ENCODE measurements at regions not wholly inside any gene's neighbourhood (a gene's known extent, or its start where the extent isn't known, plus 50 kb on each side); places are given as distances from the start of the nearest gene placed in this dataset.

DNA sequence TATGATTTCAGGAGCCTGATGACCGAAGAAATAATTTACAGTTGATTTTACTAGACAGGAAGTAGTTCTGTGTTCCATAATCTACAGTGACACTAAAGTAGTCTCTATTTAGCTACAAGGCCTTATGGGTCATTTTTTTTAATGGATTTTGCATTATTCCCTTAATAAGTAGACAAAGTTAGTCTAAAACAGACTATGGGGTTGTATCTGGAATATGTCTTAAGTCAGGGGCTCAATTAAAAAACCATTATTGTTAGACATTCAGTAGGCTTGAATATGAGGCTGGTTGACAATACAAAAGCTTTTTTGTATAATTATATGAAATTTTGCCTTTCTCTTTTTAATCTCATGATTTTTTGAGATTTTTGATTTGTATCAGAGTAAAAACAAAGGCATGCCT lies 820.0 kb upstream of the SEMA6D start:
- H3K4me3 ChIP-seq (ENCODE audit: low read depth, low read length), result no peak overlapping the region
- DNase-seq (ENCODE audit: low read depth), result no peak
- TF ChIP-seq MYC (IDR thresholded peaks at IDR 0.05; ENCODE audit: low read depth, low read length), result no peak

DNA sequence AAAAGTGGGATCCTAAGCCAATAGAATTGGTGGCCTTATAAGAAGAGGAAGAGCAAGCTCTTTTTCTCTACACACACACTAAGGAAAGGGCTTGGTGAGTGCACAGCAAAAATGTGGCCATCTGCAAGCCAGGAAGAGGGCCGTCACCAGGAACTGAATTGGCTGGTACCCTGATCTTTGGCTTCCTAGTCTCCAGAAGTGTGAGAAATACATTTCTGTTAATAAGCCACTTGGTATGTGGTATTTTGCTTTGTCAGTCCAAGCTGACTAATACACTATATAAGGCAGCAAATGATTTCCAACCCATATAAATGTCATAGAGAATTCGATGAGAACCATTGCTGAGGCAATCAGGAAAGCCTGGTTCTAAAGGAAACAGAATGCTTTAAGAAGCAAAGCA lies 816.3 kb upstream of the SEMA6D start:
- H3K4me3 ChIP-seq (ENCODE audit: low read depth, low read length), result no peak overlapping the region
- DNase-seq (ENCODE audit: low read depth), result no peak
- TF ChIP-seq MYC (IDR thresholded peaks at IDR 0.05; ENCODE audit: low read depth, low read length), result no peak
- TF ChIP-seq, protein P1, sequence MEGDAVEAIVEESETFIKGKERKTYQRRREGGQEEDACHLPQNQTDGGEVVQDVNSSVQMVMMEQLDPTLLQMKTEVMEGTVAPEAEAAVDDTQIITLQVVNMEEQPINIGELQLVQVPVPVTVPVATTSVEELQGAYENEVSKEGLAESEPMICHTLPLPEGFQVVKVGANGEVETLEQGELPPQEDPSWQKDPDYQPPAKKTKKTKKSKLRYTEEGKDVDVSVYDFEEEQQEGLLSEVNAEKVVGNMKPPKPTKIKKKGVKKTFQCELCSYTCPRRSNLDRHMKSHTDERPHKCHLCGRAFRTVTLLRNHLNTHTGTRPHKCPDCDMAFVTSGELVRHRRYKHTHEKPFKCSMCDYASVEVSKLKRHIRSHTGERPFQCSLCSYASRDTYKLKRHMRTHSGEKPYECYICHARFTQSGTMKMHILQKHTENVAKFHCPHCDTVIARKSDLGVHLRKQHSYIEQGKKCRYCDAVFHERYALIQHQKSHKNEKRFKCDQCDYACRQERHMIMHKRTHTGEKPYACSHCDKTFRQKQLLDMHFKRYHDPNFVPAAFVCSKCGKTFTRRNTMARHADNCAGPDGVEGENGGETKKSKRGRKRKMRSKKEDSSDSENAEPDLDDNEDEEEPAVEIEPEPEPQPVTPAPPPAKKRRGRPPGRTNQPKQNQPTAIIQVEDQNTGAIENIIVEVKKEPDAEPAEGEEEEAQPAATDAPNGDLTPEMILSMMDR (IDR thresholded peaks at IDR 0.05; ENCODE audit: low read depth, low read length), result no peak
- TF ChIP-seq, protein P2, sequence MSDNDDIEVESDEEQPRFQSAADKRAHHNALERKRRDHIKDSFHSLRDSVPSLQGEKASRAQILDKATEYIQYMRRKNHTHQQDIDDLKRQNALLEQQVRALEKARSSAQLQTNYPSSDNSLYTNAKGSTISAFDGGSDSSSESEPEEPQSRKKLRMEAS (IDR thresholded peaks at IDR 0.05; ENCODE audit: low read depth, low read length), result no peak
- TF ChIP-seq POLR2A (IDR thresholded peaks at IDR 0.05; ENCODE audit: extremely low read depth, insufficient read length), result no peak

DNA sequence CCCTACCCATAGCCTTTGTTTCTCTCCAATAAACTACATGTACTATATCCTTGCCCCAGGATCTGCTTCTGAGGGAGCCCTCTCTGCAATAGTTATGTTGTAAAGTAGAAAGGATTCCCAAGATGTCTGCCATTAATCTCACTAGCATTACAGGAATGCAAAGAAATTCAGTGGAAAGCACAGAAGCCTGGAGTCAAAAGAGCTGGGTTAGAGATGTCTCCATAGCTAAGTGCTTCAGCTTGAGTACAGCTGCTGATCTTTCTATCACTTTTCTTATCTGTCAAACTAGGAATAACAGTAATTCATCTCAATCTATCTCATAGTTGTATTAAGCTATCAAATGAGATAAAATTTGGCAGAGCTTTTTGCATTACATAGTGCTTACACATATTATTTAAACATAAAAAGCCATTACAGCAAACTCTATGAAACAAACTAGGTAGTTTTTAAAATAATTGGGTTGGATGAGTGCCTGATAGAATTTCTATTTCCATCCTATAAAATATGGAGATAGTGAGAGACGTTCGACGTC lies 799.5 kb upstream of the SEMA6D start:
- no peak overlapping the region for H3K4me3 ChIP-seq (ENCODE audit: low read depth, low read length)
- no peak for TF ChIP-seq POLR2A (IDR thresholded peaks at IDR 0.05; ENCODE audit: extremely low read depth, insufficient read length)
- TF ChIP-seq, protein P1 (IDR thresholded peaks at IDR 0.05; ENCODE audit: low read depth, low read length), result no peak
- TF ChIP-seq, protein P2 (IDR thresholded peaks at IDR 0.05; ENCODE audit: low read depth, low read length), result no peak
- no peak for TF ChIP-seq MYC (IDR thresholded peaks at IDR 0.05; ENCODE audit: low read depth, low read length)
- no peak for DNase-seq (ENCODE audit: low read depth)

DNA sequence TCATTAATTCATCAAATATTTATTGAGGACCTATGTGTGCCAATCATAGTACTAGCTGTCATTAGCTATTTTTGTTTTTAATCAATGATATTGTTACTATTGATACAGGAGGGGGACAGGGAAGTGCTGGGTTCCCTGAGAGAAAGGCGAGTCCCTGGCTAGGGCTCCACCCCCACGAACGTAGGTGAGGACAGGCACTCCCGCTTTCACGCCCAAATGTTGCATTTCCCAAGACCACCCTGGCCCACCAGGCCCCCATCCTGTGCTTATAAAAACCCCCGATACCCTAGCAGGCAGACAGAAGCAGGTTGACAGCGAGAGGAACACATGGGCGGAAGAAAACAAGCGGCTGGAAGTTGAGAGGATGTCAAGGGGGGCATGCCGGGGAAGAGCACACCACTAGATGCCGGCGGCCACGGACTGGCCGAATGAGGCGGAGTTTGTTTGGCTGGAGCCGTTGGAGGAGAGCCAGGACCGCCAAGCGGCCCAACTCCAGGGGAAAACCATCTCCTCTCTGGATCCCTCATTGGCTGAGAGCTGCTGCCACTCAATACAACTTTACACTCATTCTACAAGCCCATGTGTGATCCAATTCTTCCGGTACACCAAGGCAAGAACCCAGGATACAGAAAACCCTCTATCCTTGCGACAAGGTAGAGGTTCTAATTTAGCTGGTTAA lies 798.7 kb upstream of the SEMA6D start:
- DNase-seq (ENCODE audit: low read depth), result no peak
- no peak overlapping the region for H3K4me3 ChIP-seq (ENCODE audit: low read depth, low read length)
- TF ChIP-seq POLR2A (IDR thresholded peaks at IDR 0.05; ENCODE audit: extremely low read depth, insufficient read length), result no peak
- TF ChIP-seq, protein P2 (IDR thresholded peaks at IDR 0.05; ENCODE audit: low read depth, low read length), result no peak
- no peak for TF ChIP-seq MYC (IDR thresholded peaks at IDR 0.05; ENCODE audit: low read depth, low read length)
- TF ChIP-seq, protein P1 (IDR thresholded peaks at IDR 0.05; ENCODE audit: low read depth, low read length), result no peak

DNA sequence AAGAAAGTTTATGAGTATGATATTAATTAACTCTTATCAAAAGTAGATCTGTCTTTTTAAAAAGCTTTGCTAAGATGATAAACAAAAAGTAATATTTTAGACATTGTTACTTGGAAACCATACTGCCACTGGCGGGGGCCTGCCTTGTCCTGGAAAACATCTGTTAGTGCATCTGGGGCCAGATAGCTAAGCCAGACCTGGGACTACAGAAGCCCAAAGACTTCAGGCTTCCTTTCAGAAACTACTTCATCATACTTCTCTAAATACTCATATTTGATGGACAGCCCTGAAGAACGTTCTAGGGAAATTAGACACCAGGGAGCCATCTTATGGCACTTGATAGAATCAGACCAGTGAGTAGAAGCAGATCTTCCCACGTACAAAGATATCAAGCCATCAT lies 795.4 kb upstream of the SEMA6D start:
- no peak for TF ChIP-seq POLR2A (IDR thresholded peaks at IDR 0.05; ENCODE audit: extremely low read depth, insufficient read length)
- TF ChIP-seq, protein P1 (IDR thresholded peaks at IDR 0.05; ENCODE audit: low read depth, low read length), result no peak
- TF ChIP-seq, protein P2 (IDR thresholded peaks at IDR 0.05; ENCODE audit: low read depth, low read length), result no peak
- TF ChIP-seq MYC (IDR thresholded peaks at IDR 0.05; ENCODE audit: low read depth, low read length), result no peak
- no peak for DNase-seq (ENCODE audit: low read depth)
- H3K4me3 ChIP-seq (ENCODE audit: low read depth, low read length), result no peak overlapping the region

DNA sequence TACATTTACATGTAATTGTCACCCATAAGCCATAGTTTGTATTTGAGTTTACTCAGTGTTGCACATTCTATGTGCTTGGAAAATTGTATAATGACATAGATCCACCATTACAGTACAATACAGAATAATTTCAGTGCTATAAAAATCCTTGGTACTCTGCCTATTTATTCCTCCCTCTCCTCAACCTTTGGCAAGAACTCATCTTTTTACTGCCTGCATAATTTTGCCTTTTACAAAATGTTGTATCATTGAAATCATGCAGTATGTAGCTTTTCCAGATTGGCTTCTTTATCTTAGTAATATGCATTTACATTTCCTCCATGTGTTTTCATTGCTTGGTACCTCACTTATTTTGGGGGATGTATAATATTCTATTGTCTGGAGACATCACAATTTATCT lies 786.9 kb upstream of the SEMA6D start:
- no peak overlapping the region for H3K4me3 ChIP-seq (ENCODE audit: low read depth, low read length)
- TF ChIP-seq, protein P1 (IDR thresholded peaks at IDR 0.05; ENCODE audit: low read depth, low read length), result no peak
- TF ChIP-seq, protein P2 (IDR thresholded peaks at IDR 0.05; ENCODE audit: low read depth, low read length), result no peak
- TF ChIP-seq MYC (IDR thresholded peaks at IDR 0.05; ENCODE audit: low read depth, low read length) (no peak), POLR2A (IDR thresholded peaks at IDR 0.05; ENCODE audit: extremely low read depth, insufficient read length) (no peak)
- no peak for DNase-seq (ENCODE audit: low read depth)
